ENCODE measurements at regions not wholly inside any gene's neighbourhood (a gene's known extent, or its start where the extent isn't known, plus 50 kb on each side); places are given as distances from the start of the nearest gene placed in this dataset.

DNA sequence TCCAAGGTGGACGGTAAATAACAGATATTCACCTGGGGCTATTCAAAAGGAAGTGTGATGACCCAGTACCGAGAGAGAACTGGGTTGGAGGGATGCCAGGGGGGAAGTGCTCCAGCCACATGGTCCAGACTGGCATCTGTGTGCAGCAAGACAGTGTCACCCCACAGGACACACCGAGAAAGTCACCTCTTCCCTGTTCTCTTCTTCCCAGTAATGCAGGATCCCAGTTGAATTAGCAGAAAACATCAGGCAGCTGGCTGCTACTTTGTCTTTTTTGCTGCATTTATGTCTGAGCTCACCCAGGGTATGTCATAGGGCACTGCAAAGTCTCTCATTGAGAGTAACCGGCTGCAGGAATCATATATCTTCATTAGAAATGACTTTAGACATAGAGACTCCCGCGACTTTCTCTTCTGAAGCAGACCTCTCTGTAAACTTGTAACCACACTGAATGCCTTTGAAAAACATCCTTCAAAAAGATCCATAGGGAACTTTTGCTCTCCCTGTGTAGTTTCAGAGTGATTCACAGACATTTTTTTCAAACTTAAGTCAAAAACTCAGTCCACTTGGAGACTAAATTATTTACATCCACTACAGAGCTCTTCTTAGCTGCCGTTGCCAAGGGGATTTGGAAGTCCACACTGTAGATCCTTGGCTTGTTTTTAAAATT lies 609.0 kb upstream of the DPP6 start:
- no peak for TF ChIP-seq EZH2phosphoT487 (IDR thresholded peaks at IDR 0.05; ENCODE audit: borderline replicate concordance, low read depth, low read length)
- TF ChIP-seq, protein P1, sequence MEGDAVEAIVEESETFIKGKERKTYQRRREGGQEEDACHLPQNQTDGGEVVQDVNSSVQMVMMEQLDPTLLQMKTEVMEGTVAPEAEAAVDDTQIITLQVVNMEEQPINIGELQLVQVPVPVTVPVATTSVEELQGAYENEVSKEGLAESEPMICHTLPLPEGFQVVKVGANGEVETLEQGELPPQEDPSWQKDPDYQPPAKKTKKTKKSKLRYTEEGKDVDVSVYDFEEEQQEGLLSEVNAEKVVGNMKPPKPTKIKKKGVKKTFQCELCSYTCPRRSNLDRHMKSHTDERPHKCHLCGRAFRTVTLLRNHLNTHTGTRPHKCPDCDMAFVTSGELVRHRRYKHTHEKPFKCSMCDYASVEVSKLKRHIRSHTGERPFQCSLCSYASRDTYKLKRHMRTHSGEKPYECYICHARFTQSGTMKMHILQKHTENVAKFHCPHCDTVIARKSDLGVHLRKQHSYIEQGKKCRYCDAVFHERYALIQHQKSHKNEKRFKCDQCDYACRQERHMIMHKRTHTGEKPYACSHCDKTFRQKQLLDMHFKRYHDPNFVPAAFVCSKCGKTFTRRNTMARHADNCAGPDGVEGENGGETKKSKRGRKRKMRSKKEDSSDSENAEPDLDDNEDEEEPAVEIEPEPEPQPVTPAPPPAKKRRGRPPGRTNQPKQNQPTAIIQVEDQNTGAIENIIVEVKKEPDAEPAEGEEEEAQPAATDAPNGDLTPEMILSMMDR (conservative IDR thresholded peaks at IDR 0.05; ENCODE audit: low read length): no peak
